Bone marrow (tissue), 2 donors: ENCODE measurements at regions not wholly inside any gene's neighbourhood (a gene's known extent, or its start where the extent isn't known, plus 50 kb on each side); places are given as distances from the start of the nearest gene placed in this dataset.
"Not testable (repeated sequence)": the region's sequence is repeated elsewhere in the genome, so short reads cannot be mapped to it uniquely, and the experiment has no call there.

Experiments used
- DNase-seq, 2 donors: peaks; one replicate each; lab custom pipeline; 2025; lab: John Stamatoyannopoulos, UW

GRCh38 chr6:67219346-67219745, 1415.7 kb upstream of the ADGRB3 start:
- DNase-seq: no peak

DNA sequence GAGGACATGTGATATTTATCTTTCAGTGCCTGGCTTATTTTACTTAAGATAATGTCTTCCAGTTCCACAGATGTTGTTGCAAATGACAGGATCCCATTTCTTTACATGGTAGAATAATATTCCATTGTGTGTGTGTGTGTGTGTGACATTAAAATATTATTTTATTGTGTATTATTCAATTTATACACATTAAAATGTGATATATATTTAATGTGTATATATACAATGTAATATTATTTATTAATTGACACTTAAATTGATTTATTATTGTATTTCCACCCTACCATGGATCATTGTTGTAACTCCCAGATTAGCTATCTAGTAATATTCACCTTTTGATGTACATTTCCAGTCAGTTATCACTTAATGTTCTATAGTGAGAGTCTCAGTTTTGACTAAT, 1422.5 kb upstream of the ADGRB3 start:
- no peak for DNase-seq

- DNase-seq: no peak
Observed at GRCh38 chr6:67210450-67210849, 1424.6 kb upstream of the ADGRB3 start.

DNA sequence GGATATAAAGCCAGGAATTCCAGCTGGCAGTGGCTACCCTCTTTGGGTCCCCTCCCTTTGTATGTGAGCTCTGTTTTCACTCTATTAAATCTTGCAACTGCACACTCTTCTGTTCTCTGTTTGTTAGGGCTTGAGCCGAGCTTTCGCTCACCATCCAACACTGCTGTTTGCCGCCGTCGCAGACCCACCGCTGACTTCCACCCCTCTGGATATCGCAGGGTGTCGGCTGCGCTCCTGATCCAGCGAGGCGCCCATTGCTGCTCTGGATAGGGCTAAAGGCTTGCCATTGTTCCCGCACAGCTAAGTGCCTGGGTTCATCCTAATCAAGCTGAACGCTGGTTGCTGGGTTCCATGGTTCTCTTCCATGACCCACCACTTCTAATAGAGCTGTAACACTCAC, 1433.5 kb upstream of the ADGRB3 start:
- DNase-seq: no peak

DNA sequence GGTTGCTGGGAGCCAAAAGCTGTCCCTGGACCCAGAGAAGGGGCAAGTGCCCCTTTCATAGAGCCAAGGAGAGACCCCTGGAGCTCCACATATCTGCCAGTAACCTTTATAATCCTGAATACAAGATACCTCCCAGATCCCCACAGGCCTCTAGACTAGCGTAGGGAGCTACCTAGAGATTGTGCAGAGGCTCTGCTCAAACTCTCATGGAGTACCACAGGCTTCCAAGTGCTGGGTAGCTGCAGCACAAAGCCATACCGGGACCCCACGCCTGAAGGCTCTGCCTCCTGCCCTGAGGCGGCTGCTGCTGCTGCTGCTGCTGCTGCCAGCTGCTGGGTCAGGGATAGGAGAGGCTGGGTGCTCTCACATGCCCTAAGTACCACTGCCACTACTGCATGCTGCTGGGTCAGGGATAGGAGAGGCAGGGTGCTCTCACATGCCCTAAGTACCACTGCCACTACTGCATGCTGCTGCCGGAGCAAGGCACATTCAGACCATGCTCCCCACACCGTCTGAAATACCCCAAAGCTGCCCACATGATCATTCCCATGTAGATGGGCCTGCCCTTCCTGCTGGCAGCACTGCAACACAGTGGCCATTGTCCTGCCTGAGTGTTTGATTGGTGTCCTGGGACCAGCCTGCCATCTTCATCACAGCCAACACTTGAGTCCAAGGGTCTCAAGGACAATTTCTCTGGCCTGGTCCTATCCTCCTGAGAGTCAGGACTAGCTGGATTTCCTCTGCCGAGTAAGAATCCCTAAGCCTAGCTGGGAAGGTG, 1434.3 kb upstream of the ADGRB3 start:
- DNase-seq: no peak

- DNase-seq: no peak
Observed at GRCh38 chr6:67199425-67199824, 1435.7 kb upstream of the ADGRB3 start.

DNA sequence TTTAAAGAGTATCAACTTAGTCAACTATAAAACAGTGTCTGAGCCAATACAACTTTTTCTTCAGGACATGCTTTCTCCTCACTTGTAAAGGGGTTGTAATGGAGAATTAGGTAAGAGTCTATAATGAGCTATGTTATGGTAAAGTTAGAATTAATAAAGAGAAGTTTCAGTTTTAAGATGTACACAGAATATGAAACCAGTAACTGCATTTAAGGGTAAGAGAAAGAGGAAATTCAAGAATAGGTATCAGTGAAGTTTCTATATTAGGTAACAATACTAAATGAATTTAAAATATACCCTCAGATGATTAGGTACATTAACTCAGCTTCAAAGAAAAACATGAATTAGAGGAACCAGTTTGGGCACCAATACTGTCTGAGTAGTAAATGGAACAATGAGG, 1444.3 kb upstream of the ADGRB3 start:
- DNase-seq: no peak

DNA sequence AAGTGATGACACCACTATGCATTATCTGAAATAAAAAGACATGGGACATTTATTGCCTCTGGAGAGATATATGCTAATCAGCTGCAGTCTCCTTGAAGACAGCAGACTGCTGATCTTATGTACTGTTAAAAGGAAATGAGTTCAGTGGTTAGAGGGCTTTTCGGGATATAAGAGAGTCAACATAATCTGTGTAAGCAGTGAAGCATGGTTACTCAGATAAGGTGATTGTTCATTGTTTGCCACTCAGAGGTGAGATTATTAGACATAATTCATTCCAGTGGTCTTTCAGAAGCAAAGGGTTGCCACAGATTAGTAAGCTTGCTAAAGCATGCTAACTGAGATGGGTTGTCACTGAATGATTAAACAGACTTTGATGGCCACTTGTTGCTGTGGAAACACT, 1450.7 kb upstream of the ADGRB3 start:
- DNase-seq: no peak

DNA sequence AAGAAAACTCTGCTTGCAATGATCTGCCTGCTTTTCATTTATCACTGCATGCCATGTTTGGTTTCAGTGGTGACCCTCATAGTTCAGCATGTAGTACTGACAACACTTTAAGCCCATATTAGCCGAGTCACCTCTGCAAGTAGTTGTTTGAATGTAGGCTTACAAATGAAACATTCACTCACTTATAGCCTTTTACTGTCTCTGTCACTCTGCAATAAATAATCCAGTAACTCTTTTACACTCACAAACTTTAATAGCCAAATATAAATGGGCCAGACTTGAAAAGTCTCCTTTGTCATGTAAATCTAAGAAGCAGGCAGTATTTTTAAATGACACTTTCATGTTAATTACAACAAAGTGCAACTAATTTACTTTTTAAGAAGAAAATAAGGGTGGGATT, 1460.0 kb upstream of the ADGRB3 start:
- no peak for DNase-seq

GRCh38 chr6:67165606-67166005, 1458.6 kb upstream of the EYS start:
- DNase-seq: no peak

DNA sequence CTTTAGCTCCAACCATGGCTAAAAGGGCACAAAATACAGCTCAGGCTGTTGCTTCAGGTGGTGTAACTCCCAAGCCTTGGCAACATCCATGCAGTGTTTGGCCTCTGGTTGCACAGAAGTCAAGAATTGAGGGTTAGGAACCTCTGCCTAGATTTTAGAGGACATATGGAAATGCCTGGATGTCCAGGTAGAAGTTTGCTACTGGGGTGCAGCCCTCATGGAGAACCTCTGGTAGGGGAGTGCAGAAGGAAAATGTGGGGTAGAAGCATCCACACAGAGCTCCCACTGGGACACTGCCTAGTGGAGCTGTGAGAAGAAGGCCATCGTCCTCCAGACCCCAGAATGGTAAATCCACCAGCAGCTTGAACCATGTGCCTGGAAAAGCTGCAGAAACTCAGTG, 1453.8 kb upstream of the EYS start:
- DNase-seq: no peak

- no peak for DNase-seq
Observed at GRCh38 chr6:67141005-67141404, 1434.0 kb upstream of the EYS start.

DNA sequence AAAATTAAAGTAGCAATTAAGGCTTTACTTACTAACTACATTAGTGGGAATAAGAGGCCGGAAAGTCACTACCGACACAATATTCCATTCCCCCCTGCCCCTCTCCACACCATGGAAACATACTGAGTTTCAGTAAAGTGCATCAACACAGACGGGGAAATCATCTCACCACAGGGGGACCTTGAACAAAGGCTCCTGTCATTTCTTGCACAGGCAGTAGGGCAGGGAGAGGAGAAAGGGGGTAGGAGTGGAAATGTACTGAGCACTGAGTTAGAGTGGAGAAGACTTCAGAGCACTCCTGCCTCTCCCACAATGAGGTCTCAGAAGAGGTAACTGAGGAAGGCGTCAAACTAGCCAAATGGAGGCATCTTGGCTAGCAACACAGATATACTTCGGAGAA, 1426.9 kb upstream of the EYS start:
- no peak for DNase-seq

GRCh38 chr6:67131827-67132226, 1424.8 kb upstream of the EYS start:
- no peak for DNase-seq

GRCh38 chr6:67129780-67130179, 1422.8 kb upstream of the EYS start:
- no peak for DNase-seq

GRCh38 chr6:67127041-67127440, 1420.0 kb upstream of the EYS start:
- no peak for DNase-seq

- no peak for DNase-seq
Observed at GRCh38 chr6:67121115-67121514, 1414.1 kb upstream of the EYS start.

DNA sequence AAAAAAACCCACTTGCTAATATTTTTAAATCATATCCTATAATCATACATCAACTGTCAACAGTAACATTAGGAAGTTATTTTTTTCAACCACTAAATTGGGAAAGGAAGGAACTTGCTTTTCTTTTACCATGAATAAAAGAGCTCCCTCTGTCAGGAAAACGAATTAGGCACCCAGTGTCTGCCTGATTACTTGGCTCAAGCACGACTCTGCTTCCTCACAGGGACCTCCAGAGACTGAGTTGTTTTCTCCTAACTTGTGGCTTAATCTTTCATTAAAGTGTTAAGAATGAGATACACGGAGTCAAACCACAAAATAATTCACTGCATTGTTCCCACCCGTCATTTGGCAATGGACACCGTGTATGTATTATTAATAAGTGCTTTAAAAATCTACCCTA, 1405.1 kb upstream of the EYS start:
- no peak for DNase-seq

GRCh38 chr6:67102743-67103142, 1395.7 kb upstream of the EYS start:
- DNase-seq: no peak

- not testable (repeated sequence) for DNase-seq
Observed at GRCh38 chr6:67095618-67096226, 1388.7 kb upstream of the EYS start.

- no peak for DNase-seq
Observed at GRCh38 chr6:67094431-67094946, 1387.5 kb upstream of the EYS start.

DNA sequence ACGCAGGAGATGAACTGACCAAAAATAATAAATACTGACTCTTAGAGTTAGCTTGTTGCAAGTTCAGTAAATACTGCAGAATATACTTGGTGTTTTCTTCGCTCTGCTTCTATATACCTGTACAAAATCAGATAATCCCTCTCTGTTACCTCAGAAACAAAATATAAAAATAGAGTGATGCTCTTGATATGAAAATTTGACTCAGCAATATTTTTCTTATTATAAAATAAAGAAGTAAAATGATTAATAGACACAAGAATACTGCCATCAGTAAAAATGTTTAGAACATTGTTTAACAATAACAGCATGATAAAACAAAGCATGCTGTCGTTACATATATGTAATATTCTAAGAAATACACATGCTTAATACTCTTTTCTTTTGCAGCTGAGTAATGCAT, 1366.9 kb upstream of the EYS start:
- DNase-seq: no peak

DNA sequence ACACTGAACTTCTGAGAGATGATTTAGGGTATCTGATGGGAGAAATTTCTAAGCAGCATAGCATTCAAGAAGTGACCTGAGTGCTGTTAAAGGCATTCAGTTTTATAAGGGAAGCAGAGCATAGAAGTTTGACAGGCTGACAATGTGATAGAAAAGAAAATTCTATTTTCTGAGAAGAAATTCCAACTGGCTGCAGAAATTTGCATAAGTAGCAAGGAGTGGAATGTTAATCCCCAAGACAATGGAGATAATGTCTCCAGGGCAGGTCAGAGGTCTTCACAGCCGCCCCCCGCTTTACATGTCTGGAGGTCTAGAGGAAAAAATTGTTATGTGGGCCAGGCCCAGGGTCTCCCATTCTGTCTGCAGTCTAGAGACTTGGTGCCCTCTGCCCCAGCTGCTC, 1361.8 kb upstream of the EYS start:
- DNase-seq: no peak

GRCh38 chr6:67064323-67064722, 1357.3 kb upstream of the EYS start:
- DNase-seq: no peak
